Fibroblast of the aortic adventitia (primary cell): ENCODE measurements at regions not wholly inside any gene's neighbourhood (a gene's known extent, or its start where the extent isn't known, plus 50 kb on each side); places are given as distances from the start of the nearest gene placed in this dataset.

ENCODE experiments used
- DNase-seq: peaks from one replicate; pipeline ENCODE4 v3.0.0-alpha.2; 2010; ENCODE audit warnings: low read depth
- H3K4me3 ChIP-seq: 2 replicates; pipeline ENCODE4 v1.5.1; 2011; ENCODE audit warnings: low read depth, mild to moderate bottlenecking, control low read depth, low read length, moderate library complexity
- CTCF ChIP-seq: IDR thresholded peaks from 2 replicates; pipeline ENCODE4 v1.5.1; 2011; ENCODE audit warnings: mild to moderate bottlenecking, low read length, control low read depth, inconsistent platforms; ENCODE audit not compliant: insufficient read depth

DNA sequence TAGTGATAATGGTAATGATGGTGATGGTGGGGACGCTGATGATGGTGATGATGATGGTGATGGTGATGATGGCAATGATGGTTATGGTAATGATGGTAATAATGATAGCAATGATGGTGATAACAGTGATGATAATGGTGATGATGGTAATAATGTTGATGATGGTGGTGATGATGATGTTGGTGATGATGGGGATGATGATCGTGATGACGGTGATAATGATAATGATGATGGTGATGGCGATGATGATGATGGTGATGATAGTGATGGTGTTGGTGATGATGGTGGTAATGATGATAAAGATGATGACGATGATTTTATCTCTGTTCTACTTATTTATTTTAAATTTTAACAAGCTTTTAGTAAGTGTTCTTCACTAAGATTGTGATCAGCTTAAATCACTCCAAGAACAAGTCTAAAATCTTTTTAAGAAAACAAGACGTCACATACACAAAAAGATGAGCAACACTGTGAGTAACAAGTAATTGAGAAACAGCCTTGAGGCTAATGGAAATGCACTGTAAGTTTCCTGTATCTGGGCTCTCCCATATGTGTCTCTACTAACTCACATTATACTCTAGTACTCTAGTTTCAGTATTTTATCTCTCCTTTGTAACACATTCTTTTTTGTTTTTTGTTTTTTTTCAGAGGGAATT lies 480.2 kb upstream of the PRKX start:
- no peak for DNase-seq
- no peak overlapping the region for H3K4me3 ChIP-seq
- TF ChIP-seq CTCF = no peak

- H3K4me3 ChIP-seq = no peak overlapping the region
- DNase-seq = no peak
- no peak for TF ChIP-seq CTCF
Measured at GRCh38 chrX:4186331-4186730, 472.9 kb upstream of the PRKX start.

DNA sequence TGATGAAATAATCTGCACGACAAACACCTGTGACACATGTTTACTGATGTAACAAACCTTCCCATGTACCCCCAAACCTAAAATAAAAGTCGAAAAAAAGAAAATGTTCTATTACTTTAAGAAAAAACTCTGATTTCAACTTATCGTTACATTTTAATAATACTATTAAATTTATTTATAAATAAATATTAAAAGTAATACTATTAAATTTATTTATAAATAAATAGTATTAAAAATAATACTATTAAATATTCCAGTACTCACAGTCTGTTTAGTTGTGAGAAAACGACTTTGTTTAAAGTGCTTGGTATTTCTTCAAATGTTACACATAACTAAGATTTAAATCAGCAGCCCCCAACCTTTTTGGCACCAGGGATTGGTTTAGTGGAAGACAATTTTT lies 471.6 kb upstream of the PRKX start:
- TF ChIP-seq CTCF = no peak
- no peak overlapping the region for H3K4me3 ChIP-seq
- DNase-seq = no peak

DNA sequence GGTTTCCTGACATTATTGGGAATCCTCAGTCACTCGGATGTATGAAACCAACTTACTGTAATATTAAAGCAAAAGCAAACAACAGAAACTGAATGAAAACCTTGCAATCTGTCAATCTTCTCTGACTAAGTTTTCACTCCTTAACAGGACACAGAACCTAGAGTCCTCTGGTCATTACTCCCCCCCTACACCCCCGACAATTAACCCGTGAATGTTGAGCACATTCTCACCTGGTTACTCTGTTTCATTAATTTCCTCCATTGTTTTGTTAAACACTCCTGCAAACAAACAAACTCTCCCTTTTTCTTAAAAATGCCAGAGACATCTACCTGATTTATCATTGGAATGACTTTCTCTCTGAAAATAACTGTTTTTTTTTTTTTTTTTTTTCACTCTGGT lies 469.0 kb upstream of the PRKX start:
- no peak for DNase-seq
- no peak for TF ChIP-seq CTCF
- H3K4me3 ChIP-seq = no peak overlapping the region

DNA sequence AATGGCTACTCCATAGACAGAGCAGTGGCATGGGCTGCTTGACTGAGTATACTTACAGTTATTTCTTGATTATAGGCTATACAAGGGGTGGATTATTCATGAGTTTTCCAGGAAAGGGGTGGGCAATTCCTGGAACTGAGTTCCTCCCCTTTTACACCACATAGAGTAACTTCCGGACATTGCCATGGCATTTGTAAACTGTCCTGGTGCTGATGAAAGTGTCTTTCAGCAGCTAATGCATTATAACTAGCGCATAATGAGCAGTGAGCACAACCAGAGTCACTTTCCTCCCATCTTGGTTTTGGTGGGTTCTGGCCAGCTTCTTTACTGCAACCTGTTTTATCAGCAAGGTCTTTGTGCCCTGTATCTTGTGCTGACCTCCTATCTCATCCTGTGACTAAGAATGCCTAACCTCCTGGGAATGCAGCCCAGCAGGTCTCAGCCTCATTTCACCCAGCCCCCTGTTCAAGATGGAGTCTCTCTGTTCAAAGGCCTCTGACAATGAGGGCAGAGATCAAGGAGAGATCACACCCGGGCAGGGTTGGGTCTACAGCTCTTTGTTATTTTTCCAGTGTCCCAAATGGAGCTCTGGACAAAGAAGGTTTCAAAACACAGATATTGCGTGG lies 468.4 kb upstream of the PRKX start:
- no peak for TF ChIP-seq CTCF
- DNase-seq = no peak
- no peak overlapping the region for H3K4me3 ChIP-seq

- no peak overlapping the region for H3K4me3 ChIP-seq
- TF ChIP-seq CTCF = no peak
- no peak for DNase-seq
Measured at GRCh38 chrX:4179031-4179430, 465.6 kb upstream of the PRKX start.

- no peak overlapping the region for H3K4me3 ChIP-seq
- no peak for DNase-seq
- no peak for TF ChIP-seq CTCF
Measured at GRCh38 chrX:4175221-4175620, 461.8 kb upstream of the PRKX start.
